CD4-positive, alpha-beta T cell (primary cell): ENCODE measurements at regions not wholly inside any gene's neighbourhood (a gene's known extent, or its start where the extent isn't known, plus 50 kb on each side); places are given as distances from the start of the nearest gene placed in this dataset.

Experiments
- ATAC-seq: fragments of 200-7000 bp; cut with Tn5 transposase; one replicate; pipeline ENCODE4 v1.10.0; 2022; ENCODE audit warnings: mild to moderate bottlenecking; ENCODE audit not compliant: poor library complexity
- CTCF ChIA-PET: fragments of 350-600 bp; sonication (Branson Sonifier 250); formaldehyde crosslinking; loops from one replicate; lab custom pipeline; 2021; ENCODE audit warnings: antibody characterized with exemption, inconsistent platforms; lab: Charles Lee
- POLR2A ChIA-PET: fragments of 350-600 bp; sonication (Branson Sonifier 250); formaldehyde crosslinking; loops from one replicate; lab custom pipeline; 2021; ENCODE audit warnings: antibody characterized with exemption, inconsistent platforms; lab: Charles Lee
- DNase-seq, 14 experiments: peaks; one replicate each; pipeline ENCODE4 v3.0.0-alpha.2; 2013 to 2020; ENCODE audit warnings: mixed read lengths in 2 of 14
- H3K27ac ChIP-seq, 2 donors: one replicate each; pipeline versions ENCODE4 v1.5.1 to v1.7.0; 2013; ENCODE audit warnings: low read length in 2 of 2, low read depth in 1 of 2, mild to moderate bottlenecking in 1 of 2
- H3K27me3 ChIP-seq, 2 experiments: 1 replicate in 1 of 2; 2 replicates in 1 of 2; pipeline versions ENCODE4 v1.6.1 to v1.7.0; 2013; ENCODE audit warnings: low read length in 2 of 2, control low read depth in 1 of 2, mild to moderate bottlenecking in 1 of 2, moderate library complexity in 1 of 2; ENCODE audit not compliant: insufficient read depth in 2 of 2, control insufficient read depth in 1 of 2
- H3K36me3 ChIP-seq: one replicate; pipeline ENCODE4 v1.6.1; 2013; ENCODE audit warnings: low read length, control low read depth; ENCODE audit not compliant: insufficient read depth
- H3K4me1 ChIP-seq: one replicate; pipeline ENCODE4 v1.6.1; 2013; ENCODE audit warnings: low read length, control low read depth; ENCODE audit not compliant: insufficient read depth
- H3K4me3 ChIP-seq: one replicate; pipeline ENCODE4 v1.5.1; 2013; ENCODE audit warnings: mild to moderate bottlenecking, low read length, moderate library complexity
- H3K9me3 ChIP-seq, 2 experiments: 1 replicate in 1 of 2; 2 replicates in 1 of 2; pipeline versions ENCODE4 v1.6.1 to v1.7.0; 2013; ENCODE audit warnings: low read length in 2 of 2, mild to moderate bottlenecking in 2 of 2, control low read depth in 1 of 2, moderate library complexity in 1 of 2; ENCODE audit not compliant: control insufficient read depth in 1 of 2, insufficient read depth in 1 of 2
- H3K27ac Mint-ChIP-seq: one replicate; pipeline ENCODE4 v1.8.0; 2020; ENCODE audit warnings: mixed read lengths
- H3K27me3 Mint-ChIP-seq: one replicate; pipeline ENCODE4 v1.8.0; 2021; ENCODE audit warnings: mixed read lengths
- H3K36me3 Mint-ChIP-seq: one replicate; pipeline ENCODE4 v1.8.0; 2021; ENCODE audit warnings: low read depth, mixed read lengths
- H3K4me1 Mint-ChIP-seq: one replicate; pipeline ENCODE4 v1.8.0; 2021; ENCODE audit warnings: low read depth, mixed read lengths
- H3K4me3 Mint-ChIP-seq: one replicate; pipeline ENCODE4 v1.8.0; 2020; ENCODE audit warnings: mild to moderate bottlenecking, mixed read lengths
- H3K9me3 Mint-ChIP-seq: one replicate; pipeline ENCODE4 v1.8.0; 2020; ENCODE audit warnings: mixed read lengths
- CTCF ChIP-seq: fragments of 200-600 bp; IDR thresholded peaks from one replicate; pipeline ENCODE4 v1.8.0; 2022; ENCODE audit warnings: antibody characterized with exemption, mild to moderate bottlenecking
- intact Hi-C, 2 experiments: fragments of 100-400 bp; cut with DNase I in 1 of 2; cut with micrococcal nuclease in 1 of 2; formaldehyde crosslinking; loops; one replicate each; pipeline versions ENCODE4 v1.15.1 to v1.9.0; 2023 to 2025; cut with DNase I, micrococcal nuclease

DNA sequence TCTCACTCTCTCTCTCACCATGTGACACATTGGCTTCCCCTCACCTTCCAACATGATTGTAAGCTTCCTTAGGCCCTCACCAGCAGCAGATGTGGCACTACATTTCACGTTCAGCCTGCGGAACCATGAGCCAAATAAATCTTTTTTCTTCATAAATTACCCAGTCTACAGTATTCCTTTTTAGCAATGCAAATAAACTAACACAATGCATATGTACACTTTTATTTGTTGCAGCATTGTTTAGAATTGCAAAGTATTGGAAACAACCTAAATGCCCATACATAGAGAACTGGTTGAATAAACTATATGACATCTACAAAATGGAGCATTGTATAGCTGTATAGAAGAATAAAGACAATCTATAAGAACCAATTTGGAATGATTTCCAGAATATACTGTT is 487.6 kb downstream of the FUT8 start:
- DNase-seq (no peak), ATAC-seq (no peak)
- CTCF ChIA-PET = no interaction called here
- H3K4me1 Mint-ChIP-seq = peaks cover 12% of the 10 kb centered on the region
- Histone ChIP-seq H3K4me3 (no peak overlapping the region), H3K36me3 (no peaks in the 10 kb centered on the region), H3K9me3 (peaks cover 8 to 12% of the 10 kb centered on the region in 2 experiments), H3K4me1 (peaks cover 3% of the 10 kb centered on the region), H3K27ac (no peak overlapping the region), H3K27me3 (no peaks in the 10 kb centered on the region)
- H3K27me3 Mint-ChIP-seq = no peaks in the 10 kb centered on the region
- intact Hi-C loops = no loop called here
- no peaks in the 10 kb centered on the region for H3K36me3 Mint-ChIP-seq
- no peak for TF ChIP-seq CTCF
- POLR2A ChIA-PET = no interaction called here
- H3K4me3 Mint-ChIP-seq = no peak overlapping the region
- no peak overlapping the region for H3K27ac Mint-ChIP-seq
- peaks cover 10% of the 10 kb centered on the region for H3K9me3 Mint-ChIP-seq

GRCh38 chr14:65901595-65901994 is 489.1 kb downstream of the FUT8 start:
- Histone ChIP-seq H3K27me3 (no peaks in the 10 kb centered on the region), H3K27ac (no peak overlapping the region), H3K9me3 (peaks cover 8 to 12% of the 10 kb centered on the region in 2 experiments), H3K4me3 (no peak overlapping the region), H3K4me1 (peaks cover 3% of the 10 kb centered on the region), H3K36me3 (no peaks in the 10 kb centered on the region)
- Mint-ChIP-seq H3K36me3 (no peaks in the 10 kb centered on the region), H3K4me1 (peaks cover 12% of the 10 kb centered on the region), H3K4me3 (no peak overlapping the region), H3K9me3 (peaks cover 10% of the 10 kb centered on the region), H3K27ac (no peak overlapping the region), H3K27me3 (no peaks in the 10 kb centered on the region)
- TF ChIP-seq CTCF = no peak
- CTCF ChIA-PET = no interaction called here
- DNase-seq (no peak), ATAC-seq (no peak)
- intact Hi-C loops = no loop called here
- POLR2A ChIA-PET = no interaction called here

- intact Hi-C loops = no loop called here
- Histone ChIP-seq H3K9me3 (peaks cover 8 to 12% of the 10 kb centered on the region in 2 experiments), H3K36me3 (no peaks in the 10 kb centered on the region), H3K4me1 (peaks cover 5% of the 10 kb centered on the region), H3K27me3 (no peaks in the 10 kb centered on the region), H3K4me3 (no peak overlapping the region), H3K27ac (no peak overlapping the region)
- ChIA-PET POLR2A (interaction anchor here (0.7 kb wide), 1 partner anchor 22 kb away, joined by 3 read pairs; no protein-coding TSS in a partner anchor), CTCF (no interaction called here)
- Mint-ChIP-seq H3K27me3 (no peaks in the 10 kb centered on the region), H3K9me3 (peaks cover 6% of the 10 kb centered on the region), H3K27ac (no peak overlapping the region), H3K36me3 (no peaks in the 10 kb centered on the region), H3K4me3 (no peak overlapping the region), H3K4me1 (peaks cover 13% of the 10 kb centered on the region)
- DNase-seq (no peak), ATAC-seq (no peak)
- no peak for TF ChIP-seq CTCF
These were observed 492.5 kb downstream of the FUT8 start for GRCh38 chr14:65904988-65905387.
